ENCODE measurements at regions not wholly inside any gene's neighbourhood (a gene's known extent, or its start where the extent isn't known, plus 50 kb on each side); places are given as distances from the start of the nearest gene placed in this dataset.

GRCh38 chr4:24411806-24412205 lies 172.5 kb downstream of the DHX15 start:
- Mint-ChIP-seq H3K27ac (ENCODE audit: unreplicated experiment) (no peak overlapping the region), H3K36me3 (ENCODE audit: unreplicated experiment) (no peaks in the 10 kb centered on the region), H3K4me3 (ENCODE audit: unreplicated experiment) (no peak overlapping the region), H3K27me3 (ENCODE audit: unreplicated experiment) (peaks cover 16% of the 10 kb centered on the region), H3K9me3 (ENCODE audit: unreplicated experiment) (no peaks in the 10 kb centered on the region), H3K4me1 (ENCODE audit: unreplicated experiment) (no peaks in the 10 kb centered on the region)
- TF ChIP-seq CTCF (IDR thresholded peaks at IDR 0.05) = no peak
- DNase-seq (ENCODE audit: extremely low spot score, unreplicated experiment) = no peak

GRCh38 chr4:24411299-24411698 lies 173.1 kb downstream of the DHX15 start:
- TF ChIP-seq CTCF (IDR thresholded peaks at IDR 0.05) = no peak
- H3K27ac Mint-ChIP-seq (ENCODE audit: unreplicated experiment) = no peak overlapping the region
- H3K27me3 Mint-ChIP-seq (ENCODE audit: unreplicated experiment) = peaks cover 19% of the 10 kb centered on the region
- H3K9me3 Mint-ChIP-seq (ENCODE audit: unreplicated experiment) = no peaks in the 10 kb centered on the region
- no peak overlapping the region for H3K4me3 Mint-ChIP-seq (ENCODE audit: unreplicated experiment)
- H3K4me1 Mint-ChIP-seq (ENCODE audit: unreplicated experiment) = no peaks in the 10 kb centered on the region
- DNase-seq (ENCODE audit: extremely low spot score, unreplicated experiment) = no peak
- H3K36me3 Mint-ChIP-seq (ENCODE audit: unreplicated experiment) = no peaks in the 10 kb centered on the region

- H3K27me3 Mint-ChIP-seq (ENCODE audit: unreplicated experiment) = peaks cover 23% of the 10 kb centered on the region
Measured at GRCh38 chr4:24408640-24409039, 175.7 kb downstream of the DHX15 start.

GRCh38 chr4:24405926-24406325 lies 178.4 kb downstream of the DHX15 start:
- Mint-ChIP-seq H3K36me3 (ENCODE audit: unreplicated experiment) (no peaks in the 10 kb centered on the region), H3K4me3 (ENCODE audit: unreplicated experiment) (no peak overlapping the region), H3K27ac (ENCODE audit: unreplicated experiment) (no peak overlapping the region), H3K27me3 (ENCODE audit: unreplicated experiment) (peaks cover 13% of the 10 kb centered on the region), H3K4me1 (ENCODE audit: unreplicated experiment) (no peaks in the 10 kb centered on the region), H3K9me3 (ENCODE audit: unreplicated experiment) (no peaks in the 10 kb centered on the region)
- DNase-seq (ENCODE audit: extremely low spot score, unreplicated experiment) = no peak
- TF ChIP-seq CTCF (IDR thresholded peaks at IDR 0.05) = no peak

More at GRCh38 chr4:24408640-24409039, 175.7 kb downstream of the DHX15 start:
- H3K4me3 Mint-ChIP-seq (ENCODE audit: unreplicated experiment) = no peak overlapping the region
- no peak for TF ChIP-seq CTCF (IDR thresholded peaks at IDR 0.05)
- no peaks in the 10 kb centered on the region for H3K9me3 Mint-ChIP-seq (ENCODE audit: unreplicated experiment)
- no peaks in the 10 kb centered on the region for H3K4me1 Mint-ChIP-seq (ENCODE audit: unreplicated experiment)
- DNase-seq (ENCODE audit: extremely low spot score, unreplicated experiment) = no peak
- no peak overlapping the region for H3K27ac Mint-ChIP-seq (ENCODE audit: unreplicated experiment)
- H3K36me3 Mint-ChIP-seq (ENCODE audit: unreplicated experiment) = no peaks in the 10 kb centered on the region

GRCh38 chr4:24405341-24405740 lies 179.0 kb downstream of the DHX15 start:
- no peaks in the 10 kb centered on the region for H3K9me3 Mint-ChIP-seq (ENCODE audit: unreplicated experiment)
- H3K4me1 Mint-ChIP-seq (ENCODE audit: unreplicated experiment) = no peaks in the 10 kb centered on the region
- H3K27ac Mint-ChIP-seq (ENCODE audit: unreplicated experiment) = no peak overlapping the region
- H3K27me3 Mint-ChIP-seq (ENCODE audit: unreplicated experiment) = peaks cover 13% of the 10 kb centered on the region
- H3K4me3 Mint-ChIP-seq (ENCODE audit: unreplicated experiment) = no peak overlapping the region
- H3K36me3 Mint-ChIP-seq (ENCODE audit: unreplicated experiment) = no peaks in the 10 kb centered on the region
- no peak for TF ChIP-seq CTCF (IDR thresholded peaks at IDR 0.05)
- no peak for DNase-seq (ENCODE audit: extremely low spot score, unreplicated experiment)

Measured in osteocyte (in vitro differentiated cells).